ENCODE measurements at regions not wholly inside any gene's neighbourhood (a gene's known extent, or its start where the extent isn't known, plus 50 kb on each side); places are given as distances from the start of the nearest gene placed in this dataset.

DNA sequence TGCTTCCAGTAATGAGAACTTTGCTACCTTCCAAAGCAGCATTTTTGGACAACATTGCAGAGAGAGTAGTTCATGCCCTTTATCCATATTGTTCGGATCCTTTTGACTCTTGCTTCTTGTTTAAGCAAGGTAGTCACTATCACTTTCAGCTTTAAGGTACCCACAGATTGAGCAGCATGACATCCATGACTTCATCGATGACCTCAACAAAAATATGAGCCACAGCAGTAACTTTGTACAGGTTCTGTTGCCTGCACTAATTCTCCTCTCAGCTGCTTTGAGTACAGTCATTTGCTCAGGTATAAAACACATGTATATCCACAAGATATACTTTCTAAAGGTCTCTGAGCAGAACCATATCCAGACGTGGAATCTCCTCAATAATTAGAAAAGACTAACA is 546.3 kb downstream of the SOX6 start:
- DNase-seq (ENCODE audit: low read depth, low spot score) = no peak
- TF ChIP-seq, protein P1, sequence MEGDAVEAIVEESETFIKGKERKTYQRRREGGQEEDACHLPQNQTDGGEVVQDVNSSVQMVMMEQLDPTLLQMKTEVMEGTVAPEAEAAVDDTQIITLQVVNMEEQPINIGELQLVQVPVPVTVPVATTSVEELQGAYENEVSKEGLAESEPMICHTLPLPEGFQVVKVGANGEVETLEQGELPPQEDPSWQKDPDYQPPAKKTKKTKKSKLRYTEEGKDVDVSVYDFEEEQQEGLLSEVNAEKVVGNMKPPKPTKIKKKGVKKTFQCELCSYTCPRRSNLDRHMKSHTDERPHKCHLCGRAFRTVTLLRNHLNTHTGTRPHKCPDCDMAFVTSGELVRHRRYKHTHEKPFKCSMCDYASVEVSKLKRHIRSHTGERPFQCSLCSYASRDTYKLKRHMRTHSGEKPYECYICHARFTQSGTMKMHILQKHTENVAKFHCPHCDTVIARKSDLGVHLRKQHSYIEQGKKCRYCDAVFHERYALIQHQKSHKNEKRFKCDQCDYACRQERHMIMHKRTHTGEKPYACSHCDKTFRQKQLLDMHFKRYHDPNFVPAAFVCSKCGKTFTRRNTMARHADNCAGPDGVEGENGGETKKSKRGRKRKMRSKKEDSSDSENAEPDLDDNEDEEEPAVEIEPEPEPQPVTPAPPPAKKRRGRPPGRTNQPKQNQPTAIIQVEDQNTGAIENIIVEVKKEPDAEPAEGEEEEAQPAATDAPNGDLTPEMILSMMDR (IDR thresholded peaks at IDR 0.05; ENCODE audit: insufficient read depth, low read length, missing control alignments) = no peak
- H3K4me3 ChIP-seq (ENCODE audit: low read depth, low read length) = no peak overlapping the region
- POLR2A ChIA-PET = no interaction called here
- CTCF ChIA-PET = no interaction called here

DNA sequence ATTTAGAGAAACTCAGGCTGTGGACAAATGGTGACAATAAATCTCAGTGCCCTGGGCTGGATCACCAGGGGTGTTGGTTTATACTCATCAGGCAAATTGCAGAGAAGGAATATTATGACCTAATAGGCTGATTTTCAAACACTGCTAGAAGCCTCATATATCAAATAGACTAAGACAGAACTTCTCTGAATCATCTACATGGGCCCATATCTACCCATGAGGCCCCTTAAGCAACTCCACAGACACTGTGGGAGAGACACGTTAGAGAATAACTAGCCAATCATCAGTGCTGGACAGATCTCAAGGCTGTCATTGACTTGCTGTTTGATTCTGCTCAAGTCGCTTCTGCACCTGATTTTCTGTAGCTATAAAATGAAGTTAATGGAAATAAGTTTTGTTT is 545.8 kb downstream of the SOX6 start:
- CTCF ChIA-PET = no interaction called here
- TF ChIP-seq, protein P1 (IDR thresholded peaks at IDR 0.05; ENCODE audit: insufficient read depth, low read length, missing control alignments) = no peak
- POLR2A ChIA-PET = no interaction called here
- DNase-seq (ENCODE audit: low read depth, low spot score) = no peak
- no peak overlapping the region for H3K4me3 ChIP-seq (ENCODE audit: low read depth, low read length)

DNA sequence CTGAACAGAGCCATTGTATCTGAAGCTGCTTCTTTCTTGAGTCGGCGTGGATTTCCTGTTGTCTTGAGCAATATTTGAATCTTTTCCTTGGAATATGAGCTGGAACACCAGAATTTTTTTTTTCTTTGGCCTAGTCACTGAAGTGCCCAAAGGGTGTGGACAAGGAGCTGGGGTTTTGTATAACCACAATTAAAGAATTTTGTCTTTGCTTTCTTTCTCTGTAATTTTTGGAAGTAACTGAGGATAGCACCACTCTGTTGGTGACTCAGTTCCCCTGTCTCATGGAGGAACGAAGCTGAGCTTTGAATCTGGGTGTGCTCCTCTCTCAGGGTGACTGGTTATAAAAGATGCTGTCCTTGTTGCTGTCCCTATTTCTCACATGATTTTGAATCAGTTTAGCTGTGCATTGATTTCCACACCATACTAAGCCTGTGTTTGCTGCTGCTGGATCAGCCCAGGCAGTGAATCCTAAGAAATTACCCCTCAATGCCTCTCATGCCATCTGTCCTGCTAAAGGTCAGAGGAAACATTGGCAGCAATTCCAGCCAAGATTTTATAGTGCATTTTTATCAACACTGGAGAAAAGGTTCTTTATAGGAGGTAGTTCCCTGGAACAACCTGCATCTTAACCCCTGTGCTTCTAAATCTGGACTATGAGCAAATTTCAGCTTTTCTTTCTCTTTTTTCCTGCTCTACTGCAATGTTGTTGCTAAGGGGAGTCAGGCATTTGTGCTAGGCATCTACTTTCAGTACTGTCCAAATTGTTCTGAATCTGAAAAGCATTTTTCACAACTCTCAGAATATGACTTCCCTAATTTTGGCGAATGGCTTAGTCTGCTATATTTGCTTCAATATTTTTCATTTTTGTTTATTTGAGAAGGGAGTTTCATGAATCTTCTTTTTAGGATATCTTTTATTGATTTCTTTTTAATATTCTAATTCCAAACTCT is 540.8 kb downstream of the SOX6 start:
- TF ChIP-seq, protein P1 (IDR thresholded peaks at IDR 0.05; ENCODE audit: insufficient read depth, low read length, missing control alignments) = no peak
- H3K4me3 ChIP-seq (ENCODE audit: low read depth, low read length) = no peak overlapping the region
- POLR2A ChIA-PET = interaction anchor here (0.5 kb wide), 1 partner anchor 334 kb away, joined by 4 read pairs; no protein-coding TSS in a partner anchor
- DNase-seq (ENCODE audit: low read depth, low spot score) = no peak
- CTCF ChIA-PET = interaction anchor here (0.8 to 2.1 kb wide), 7 partner anchors 8 to 166 kb away, joined by 3 to 7 read pairs (median 3); no protein-coding TSS in a partner anchor

DNA sequence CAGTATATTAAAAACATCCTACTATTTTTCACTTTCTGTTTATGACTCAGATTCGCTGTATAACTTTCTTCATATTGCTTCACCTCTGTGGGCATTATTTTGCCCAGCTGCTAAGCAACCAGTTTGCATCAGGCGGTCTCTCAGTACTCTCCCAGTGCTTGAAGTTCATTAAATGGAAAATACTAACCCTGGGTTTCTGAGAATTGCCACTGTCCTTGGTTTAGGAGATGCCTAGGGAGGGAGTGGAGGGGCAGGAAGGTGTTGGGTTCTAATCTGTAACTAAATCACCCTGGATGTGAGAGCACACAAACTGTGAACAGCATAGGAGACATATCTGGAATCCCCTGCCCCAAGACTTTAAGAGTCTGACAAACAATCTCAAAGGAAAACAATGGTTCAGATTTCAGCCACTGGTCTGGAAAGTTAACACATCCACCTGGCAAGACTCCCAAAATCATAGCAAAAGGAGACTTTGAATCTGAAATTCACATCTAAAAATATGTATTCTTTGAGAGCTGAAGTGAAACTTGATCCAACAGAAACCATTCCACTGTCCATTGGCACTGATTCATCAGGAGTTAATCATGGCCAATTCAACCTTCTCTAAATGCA is 540.0 kb downstream of the SOX6 start:
- DNase-seq (ENCODE audit: low read depth, low spot score) = peak; percentile 87
- H3K4me3 ChIP-seq (ENCODE audit: low read depth, low read length) = no peak overlapping the region
- TF ChIP-seq, protein P1 (IDR thresholded peaks at IDR 0.05; ENCODE audit: insufficient read depth, low read length, missing control alignments) = no peak
- ChIA-PET CTCF (interaction anchor here (0.9 to 2.1 kb wide), 3 partner anchors 12 to 167 kb away, joined by 3 to 7 read pairs (median 4); no protein-coding TSS in a partner anchor), POLR2A (interaction anchor here (0.5 to 0.7 kb wide), 2 partner anchors 186 to 333 kb away, joined by 4 read pairs; no protein-coding TSS in a partner anchor)

DNA sequence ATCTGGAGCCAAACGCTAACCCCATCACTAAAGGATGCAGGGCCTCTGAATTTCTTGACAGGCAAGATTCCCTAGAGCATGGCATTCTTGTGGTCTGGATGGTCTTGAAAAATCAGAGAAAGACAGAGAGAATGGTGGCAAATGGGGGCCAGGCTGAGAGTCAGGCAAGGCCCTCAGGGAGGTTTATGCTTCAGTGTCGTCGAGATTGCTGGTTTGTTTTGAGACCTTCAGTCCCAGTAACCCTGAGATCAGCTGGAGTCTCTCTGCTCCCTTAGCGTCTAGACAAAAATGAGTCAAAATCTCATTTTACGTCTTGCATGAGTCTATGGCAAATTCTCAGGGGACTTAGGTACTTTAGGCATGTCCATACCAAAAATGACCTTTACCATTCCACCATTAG is 539.3 kb downstream of the SOX6 start:
- ChIA-PET CTCF (interaction anchor here (1.2 to 1.7 kb wide), 2 partner anchors 12 to 18 kb away, joined by 3 to 4 read pairs; no protein-coding TSS in a partner anchor), POLR2A (no interaction called here)
- DNase-seq (ENCODE audit: low read depth, low spot score) = no peak
- TF ChIP-seq, protein P1 (IDR thresholded peaks at IDR 0.05; ENCODE audit: insufficient read depth, low read length, missing control alignments) = no peak
- H3K4me3 ChIP-seq (ENCODE audit: low read depth, low read length) = no peak overlapping the region
